22Rv1 (cell line): ENCODE measurements at regions not wholly inside any gene's neighbourhood (a gene's known extent, or its start where the extent isn't known, plus 50 kb on each side); places are given as distances from the start of the nearest gene placed in this dataset.

Experiments
- ZFX ChIP-seq: fragments of 450-650 bp; IDR thresholded peaks from 2 replicates; pipeline ENCODE4 v1.6.1; 2017; ENCODE audit warnings: antibody characterized with exemption, borderline replicate concordance
- TF ChIP-seq, protein P1 (sequence below): fragments of 450-650 bp; IDR thresholded peaks from 2 replicates; pipeline ENCODE4 v1.5.1; 2017; ENCODE audit warnings: mild to moderate bottlenecking

GRCh38 chr2:207300817-207301216 lies 135.1 kb upstream of the KLF7 start:
- TF ChIP-seq, protein P1, sequence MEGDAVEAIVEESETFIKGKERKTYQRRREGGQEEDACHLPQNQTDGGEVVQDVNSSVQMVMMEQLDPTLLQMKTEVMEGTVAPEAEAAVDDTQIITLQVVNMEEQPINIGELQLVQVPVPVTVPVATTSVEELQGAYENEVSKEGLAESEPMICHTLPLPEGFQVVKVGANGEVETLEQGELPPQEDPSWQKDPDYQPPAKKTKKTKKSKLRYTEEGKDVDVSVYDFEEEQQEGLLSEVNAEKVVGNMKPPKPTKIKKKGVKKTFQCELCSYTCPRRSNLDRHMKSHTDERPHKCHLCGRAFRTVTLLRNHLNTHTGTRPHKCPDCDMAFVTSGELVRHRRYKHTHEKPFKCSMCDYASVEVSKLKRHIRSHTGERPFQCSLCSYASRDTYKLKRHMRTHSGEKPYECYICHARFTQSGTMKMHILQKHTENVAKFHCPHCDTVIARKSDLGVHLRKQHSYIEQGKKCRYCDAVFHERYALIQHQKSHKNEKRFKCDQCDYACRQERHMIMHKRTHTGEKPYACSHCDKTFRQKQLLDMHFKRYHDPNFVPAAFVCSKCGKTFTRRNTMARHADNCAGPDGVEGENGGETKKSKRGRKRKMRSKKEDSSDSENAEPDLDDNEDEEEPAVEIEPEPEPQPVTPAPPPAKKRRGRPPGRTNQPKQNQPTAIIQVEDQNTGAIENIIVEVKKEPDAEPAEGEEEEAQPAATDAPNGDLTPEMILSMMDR = no peak
- TF ChIP-seq ZFX = no peak
